ENCODE measurements at regions not wholly inside any gene's neighbourhood (a gene's known extent, or its start where the extent isn't known, plus 50 kb on each side); places are given as distances from the start of the nearest gene placed in this dataset.

DNA sequence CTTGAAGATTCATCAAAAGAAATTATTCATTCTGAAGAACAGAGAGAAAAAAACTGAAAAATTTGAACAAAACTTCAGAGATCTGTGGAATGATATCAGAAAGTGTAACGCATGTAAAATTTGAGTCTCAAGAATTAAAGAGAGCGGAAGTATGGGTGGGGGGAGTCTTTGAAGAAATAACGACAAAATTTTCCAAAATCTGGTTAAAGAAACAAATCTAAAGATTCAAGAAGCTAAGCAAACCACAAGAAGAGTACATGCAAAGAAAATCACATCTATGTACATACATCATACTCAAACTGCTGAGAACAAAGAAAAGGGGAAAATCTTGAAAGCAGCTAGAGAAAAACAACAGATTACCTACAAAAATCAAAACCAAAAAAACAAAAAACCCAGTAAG is 149.4 kb upstream of the TBCA start:
- Histone ChIP-seq H3K4me1 (replicated peaks in 1 of 2) (peaks cover 0 to 1% of the 10 kb centered on the region in 2 donors), H3K4me3 (no peak overlapping the region), H3K27ac (no peak overlapping the region)
- in situ Hi-C loops (cut with MboI; ENCODE audit: low pct_unique_long_range_greater_than_20kb in 2 of 9, low sequenced_read_pairs in 9 of 9, unreplicated experiment in 9 of 9): no loop called here
- WGBS, 10 experiments: 61 to 100% (median 90%) methylated on average over 1 to 3 of the region's 3 CpGs
- ATAC-seq (replicated peaks in 6 of 8): no peak

DNA sequence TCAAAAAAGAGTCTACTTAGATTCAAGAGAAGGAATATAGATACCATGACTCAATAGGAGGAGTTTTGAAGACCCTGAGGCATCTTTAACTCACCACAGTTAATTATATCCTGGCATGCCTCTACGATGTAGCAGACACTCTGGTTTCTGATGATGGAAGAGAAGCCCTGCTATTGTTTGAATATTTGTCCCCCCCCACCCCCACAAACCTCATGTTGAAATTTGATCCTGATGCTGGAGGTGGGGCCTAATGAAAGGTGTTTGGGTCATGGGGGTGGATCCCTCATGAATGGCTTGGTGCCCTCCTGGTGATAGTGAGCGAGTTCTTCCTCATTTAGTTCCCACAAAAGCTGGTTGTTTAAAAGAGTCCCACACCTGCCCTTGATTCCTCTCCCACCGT is 147.9 kb upstream of the TBCA start:
- WGBS, 10 experiments: 14 to 40% (median 33%) methylated on average over 1 to 2 of the region's 3 CpGs; no CpG with 5 or more reads in 2 of the 10 experiments
- in situ Hi-C loops (cut with MboI; ENCODE audit: low pct_unique_long_range_greater_than_20kb in 2 of 9, low sequenced_read_pairs in 9 of 9, unreplicated experiment in 9 of 9): no loop called here
- Histone ChIP-seq H3K4me1 (replicated peaks in 1 of 2) (peaks cover 0 to 6% of the 10 kb centered on the region in 2 donors), H3K4me3 (no peak overlapping the region), H3K27ac (no peak overlapping the region)
- ATAC-seq (replicated peaks in 6 of 8): no peak

DNA sequence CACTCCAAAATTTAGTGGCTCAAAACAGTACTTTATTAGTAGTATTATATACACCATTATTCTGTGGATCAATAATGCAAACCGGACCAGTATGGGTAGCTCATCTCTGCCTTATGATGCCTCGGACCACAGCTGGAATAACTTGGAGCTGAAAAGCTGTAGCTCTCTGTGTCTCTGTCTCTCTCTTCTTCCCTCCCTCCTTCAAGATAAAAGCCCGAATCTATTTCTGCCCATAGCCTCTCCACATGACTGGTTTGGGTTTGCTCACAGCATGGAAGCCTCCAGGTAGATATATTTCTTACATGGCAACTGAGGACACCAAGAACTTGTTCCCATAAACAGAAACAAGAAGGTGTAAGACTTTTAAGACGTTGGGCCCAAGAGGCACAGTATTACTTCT is 147.5 kb upstream of the TBCA start:
- peaks cover 0 to 6% of the 10 kb centered on the region in 2 donors for H3K4me1 ChIP-seq (replicated peaks in 1 of 2)
- ATAC-seq (replicated peaks in 6 of 8): no peak
- no peak overlapping the region for H3K4me3 ChIP-seq
- H3K27ac ChIP-seq: no peak overlapping the region
- 7 to 92% (median 71%) methylated on average over 1 to 4 of the region's 4 CpGs; no CpG with 5 or more reads in 3 of the 10 experiments for WGBS, 10 experiments
- in situ Hi-C loops (cut with MboI; ENCODE audit: low pct_unique_long_range_greater_than_20kb in 2 of 9, low sequenced_read_pairs in 9 of 9, unreplicated experiment in 9 of 9): no loop called here

DNA sequence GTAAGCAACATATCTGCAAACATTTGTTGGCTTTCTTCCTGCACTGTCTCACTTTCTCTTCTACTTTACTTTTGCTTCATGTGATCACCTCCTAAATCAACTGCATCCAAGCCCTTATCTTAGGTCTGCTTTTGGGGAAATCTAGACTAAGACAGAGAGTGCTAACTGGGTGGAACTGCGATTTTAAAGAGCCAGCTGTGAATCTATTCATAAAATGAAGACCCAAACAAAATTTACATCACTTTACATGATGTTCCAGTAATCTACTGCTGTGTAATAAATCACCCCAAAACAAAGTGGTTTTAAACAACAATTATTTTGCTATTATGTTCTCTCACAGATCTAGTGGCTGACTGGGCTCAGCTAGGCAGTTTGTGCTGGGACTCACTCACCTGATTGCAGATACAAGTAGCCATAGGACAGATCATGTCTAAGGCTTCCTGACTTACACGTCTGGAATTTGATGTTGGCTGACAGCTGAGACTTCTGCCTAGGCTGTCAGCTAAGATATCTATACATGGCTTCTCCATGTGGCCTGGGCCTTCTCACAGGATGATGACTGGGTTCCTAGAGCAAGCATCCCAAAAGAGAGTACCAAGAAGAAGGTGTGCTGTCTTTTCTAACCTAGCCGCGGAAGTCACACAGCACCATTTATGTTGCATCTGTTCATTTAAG is 145.1 kb upstream of the TBCA start:
- no peak overlapping the region for H3K27ac ChIP-seq
- H3K4me1 ChIP-seq (replicated peaks in 1 of 2): peaks cover 0 to 6% of the 10 kb centered on the region in 2 donors
- 67 to 86% (median 83%) methylated on average over 1 to 4 of the region's 4 CpGs; no CpG with 5 or more reads in 3 of the 10 experiments for WGBS, 10 experiments
- in situ Hi-C loops (cut with MboI; ENCODE audit: low pct_unique_long_range_greater_than_20kb in 2 of 9, low sequenced_read_pairs in 9 of 9, unreplicated experiment in 9 of 9): no loop called here
- H3K4me3 ChIP-seq: no peak overlapping the region
- peak in 3 of 8 experiments; percentile 32 to 86 (median 76) for ATAC-seq (replicated peaks in 6 of 8)

DNA sequence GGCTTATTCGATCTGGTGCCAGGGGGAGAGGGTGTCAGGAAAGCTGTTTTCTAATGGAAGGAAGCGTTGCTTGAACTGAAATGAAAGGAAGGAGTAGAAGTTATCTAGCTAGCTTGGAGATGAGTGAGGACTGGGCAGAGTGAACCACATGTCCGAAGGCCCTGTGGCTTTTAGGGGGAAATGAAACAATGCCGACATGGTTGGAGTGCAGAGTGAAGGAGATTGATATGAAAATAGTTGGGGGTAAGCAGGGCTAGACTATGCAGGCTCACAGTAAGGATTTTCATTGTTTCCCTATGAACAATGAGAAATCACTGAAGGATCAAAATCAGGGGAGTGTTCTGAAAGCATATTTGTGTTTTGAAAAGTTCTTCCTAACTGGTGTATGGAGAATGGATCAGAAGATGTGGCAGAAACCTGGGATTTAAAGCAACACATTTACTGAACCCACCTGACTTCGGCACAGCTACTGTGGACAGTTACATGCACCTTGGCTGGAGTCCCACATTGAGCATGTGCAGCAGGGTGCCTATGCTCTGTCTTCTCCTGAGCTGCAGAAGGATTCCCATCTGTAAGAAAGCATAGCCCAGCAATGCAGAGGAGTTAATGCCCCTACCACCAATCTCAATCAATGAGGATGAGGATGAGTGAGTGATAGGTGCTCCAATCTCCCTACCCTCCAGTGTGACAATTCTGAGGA is 144.4 kb upstream of the TBCA start:
- 33 to 82% (median 64%) methylated on average over 2 to 5 of the region's 5 CpGs; no CpG with 5 or more reads in 1 of the 10 experiments for WGBS, 10 experiments
- ATAC-seq (replicated peaks in 6 of 8): peak in 5 of 8 experiments; percentile 15 to 72 (median 54)
- Histone ChIP-seq H3K4me3 (no peak overlapping the region), H3K27ac (no peak overlapping the region), H3K4me1 (replicated peaks in 1 of 2) (peaks cover 0 to 6% of the 10 kb centered on the region in 2 donors)
- in situ Hi-C loops (cut with MboI; ENCODE audit: low pct_unique_long_range_greater_than_20kb in 2 of 9, low sequenced_read_pairs in 9 of 9, unreplicated experiment in 9 of 9): no loop called here

DNA sequence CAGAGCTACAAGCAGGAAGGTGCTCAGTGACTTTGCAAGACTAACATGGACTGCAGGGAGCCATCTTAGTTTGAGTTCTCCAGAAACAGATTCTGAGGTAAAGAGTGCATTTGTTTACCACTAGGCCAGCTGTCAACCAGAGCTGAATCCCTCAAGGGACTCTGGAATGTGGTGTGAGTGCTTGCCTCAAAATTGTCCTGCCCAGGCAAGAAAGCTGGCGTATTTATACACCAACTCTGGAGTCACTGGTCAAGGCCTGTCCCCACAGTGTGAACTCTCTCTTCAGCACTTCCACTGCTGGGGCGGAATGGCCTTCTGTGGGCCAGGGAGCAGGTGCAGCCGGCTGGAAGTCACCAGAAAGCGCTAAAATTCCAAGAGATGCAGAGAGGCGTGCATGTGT is 139.2 kb upstream of the TBCA start:
- in situ Hi-C loops (cut with MboI; ENCODE audit: low pct_unique_long_range_greater_than_20kb in 2 of 9, low sequenced_read_pairs in 9 of 9, unreplicated experiment in 9 of 9): no loop called here
- no peak for ATAC-seq (replicated peaks in 6 of 8)
- WGBS, 10 experiments: 56 to 100% (median 93%) methylated on average over 1 to 5 of the region's 5 CpGs; no CpG with 5 or more reads in 5 of the 10 experiments
- peaks cover 4 to 11% of the 10 kb centered on the region in 2 donors for H3K4me1 ChIP-seq (replicated peaks in 1 of 2)
- no peak overlapping the region for H3K4me3 ChIP-seq
- no peak overlapping the region for H3K27ac ChIP-seq

DNA sequence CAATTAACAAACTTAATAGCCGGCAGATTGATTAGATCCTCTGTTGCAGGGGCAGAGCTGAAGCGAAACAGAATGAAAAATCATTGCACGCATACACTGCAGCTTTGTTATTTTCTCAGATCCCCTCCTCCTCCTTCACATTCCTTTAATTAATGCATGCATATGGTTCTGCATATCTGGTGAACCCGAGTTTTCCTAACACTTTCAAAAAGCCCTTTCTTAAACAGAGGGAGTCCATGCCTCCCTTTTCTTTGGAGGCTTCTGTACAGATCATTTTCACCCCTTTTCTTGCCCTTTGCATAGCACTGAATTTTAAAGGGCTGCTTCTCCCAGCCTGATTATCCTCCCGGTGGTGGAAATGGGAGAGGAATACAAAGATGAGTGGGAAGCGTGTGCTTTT is 136.6 kb upstream of the TBCA start:
- in situ Hi-C loops (cut with MboI; ENCODE audit: low pct_unique_long_range_greater_than_20kb in 2 of 9, low sequenced_read_pairs in 9 of 9, unreplicated experiment in 9 of 9): no loop called here
- Histone ChIP-seq H3K27ac (no peak overlapping the region), H3K4me3 (no peak overlapping the region), H3K4me1 (replicated peaks in 1 of 2) (peaks cover 0 to 11% of the 10 kb centered on the region in 2 donors)
- 19 to 64% (median 36%) methylated on average over 2 to 6 of the region's 6 CpGs; no CpG with 5 or more reads in 1 of the 10 experiments for WGBS, 10 experiments
- peak in 2 of 8 experiments; percentile 17 to 35 for ATAC-seq (replicated peaks in 6 of 8)

DNA sequence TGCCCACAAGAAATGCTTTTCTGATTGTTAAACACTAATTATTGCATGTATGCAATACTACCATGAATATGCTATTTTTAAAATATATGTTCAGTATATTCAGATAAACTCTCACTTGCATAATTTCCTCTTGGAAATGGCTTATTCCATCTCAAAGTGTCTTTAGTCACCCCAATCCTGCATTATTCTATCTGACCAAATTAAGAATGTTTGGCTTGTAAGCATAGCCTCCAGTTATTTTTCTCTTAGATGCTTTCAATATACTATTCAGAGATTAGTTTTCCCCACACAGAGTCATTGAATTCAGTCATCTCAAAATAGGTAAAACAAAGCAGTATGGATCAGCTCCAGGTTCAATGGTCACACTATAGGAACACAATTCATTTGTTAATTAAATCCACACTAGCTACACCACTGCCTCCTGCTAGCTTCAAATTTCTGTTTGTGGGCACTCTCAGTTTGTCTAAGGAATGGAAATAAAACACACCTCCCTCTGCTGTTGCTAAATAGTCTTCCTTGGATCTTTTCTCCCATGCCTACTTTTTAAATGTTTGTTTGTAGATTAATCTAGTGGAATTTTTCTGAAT is 134.6 kb upstream of the TBCA start:
- Histone ChIP-seq H3K4me3 (no peak overlapping the region), H3K4me1 (replicated peaks in 1 of 2) (peaks cover 0 to 11% of the 10 kb centered on the region in 2 donors), H3K27ac (no peak overlapping the region)
- peak in 3 of 8 experiments; percentile 57 to 89 (median 74) for ATAC-seq (replicated peaks in 6 of 8)
- in situ Hi-C loops (cut with MboI; ENCODE audit: low pct_unique_long_range_greater_than_20kb in 2 of 9, low sequenced_read_pairs in 9 of 9, unreplicated experiment in 9 of 9): no loop called here

DNA sequence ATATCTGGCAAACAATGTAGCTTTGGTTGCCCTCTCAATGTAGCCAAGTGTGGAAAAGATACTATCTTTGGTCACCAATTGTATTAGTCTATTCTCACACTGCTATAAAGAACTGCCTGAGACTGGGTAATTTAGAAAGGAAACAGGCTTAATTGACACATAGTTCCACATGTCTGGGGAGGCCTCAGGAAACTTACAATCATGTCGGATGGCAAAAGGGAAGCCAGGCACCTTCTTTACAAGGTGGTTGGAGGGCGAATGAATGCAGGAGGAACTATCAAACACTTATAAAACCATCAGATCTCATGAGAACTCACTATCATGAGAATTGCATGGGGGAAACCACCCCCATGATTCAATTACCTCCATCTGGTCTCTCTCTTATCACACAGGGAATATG is 133.1 kb upstream of the TBCA start:
- H3K4me3 ChIP-seq: no peak overlapping the region
- H3K27ac ChIP-seq: no peak overlapping the region
- peaks cover 0 to 11% of the 10 kb centered on the region in 2 donors for H3K4me1 ChIP-seq (replicated peaks in 1 of 2)
- in situ Hi-C loops (cut with MboI; ENCODE audit: low pct_unique_long_range_greater_than_20kb in 2 of 9, low sequenced_read_pairs in 9 of 9, unreplicated experiment in 9 of 9): no loop called here
- 71 to 100% (median 90%) methylated on average over 1 to 2 of the region's 2 CpGs; no CpG with 5 or more reads in 4 of the 10 experiments for WGBS, 10 experiments
- ATAC-seq (replicated peaks in 6 of 8): no peak

DNA sequence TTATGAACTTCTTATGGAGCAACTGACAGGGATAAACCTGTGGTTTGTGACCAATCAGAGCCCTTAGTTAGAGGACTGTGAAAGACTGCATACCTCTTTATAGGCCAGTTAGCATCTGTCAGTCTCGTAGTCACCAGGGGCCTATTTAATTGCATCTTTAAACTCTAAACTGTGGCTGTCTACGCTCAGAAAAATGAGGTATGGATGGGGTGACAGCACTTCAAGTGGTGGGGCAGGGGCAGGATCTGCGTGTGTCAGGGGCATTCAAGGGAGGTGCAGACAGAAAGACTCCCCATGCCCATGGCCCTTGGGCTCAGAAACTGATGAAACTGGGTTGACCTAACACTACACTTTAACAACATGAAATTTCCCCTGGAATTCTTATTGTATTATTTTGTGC is 132.6 kb upstream of the TBCA start:
- in situ Hi-C loops (cut with MboI; ENCODE audit: low pct_unique_long_range_greater_than_20kb in 2 of 9, low sequenced_read_pairs in 9 of 9, unreplicated experiment in 9 of 9): no loop called here
- Histone ChIP-seq H3K27ac (no peak overlapping the region), H3K4me3 (no peak overlapping the region), H3K4me1 (replicated peaks in 1 of 2) (peaks cover 0 to 11% of the 10 kb centered on the region in 2 donors)
- no peak for ATAC-seq (replicated peaks in 6 of 8)
- 40 to 100% (median 79%) methylated on average over 1 to 3 of the region's 3 CpGs; no CpG with 5 or more reads in 3 of the 10 experiments for WGBS, 10 experiments

DNA sequence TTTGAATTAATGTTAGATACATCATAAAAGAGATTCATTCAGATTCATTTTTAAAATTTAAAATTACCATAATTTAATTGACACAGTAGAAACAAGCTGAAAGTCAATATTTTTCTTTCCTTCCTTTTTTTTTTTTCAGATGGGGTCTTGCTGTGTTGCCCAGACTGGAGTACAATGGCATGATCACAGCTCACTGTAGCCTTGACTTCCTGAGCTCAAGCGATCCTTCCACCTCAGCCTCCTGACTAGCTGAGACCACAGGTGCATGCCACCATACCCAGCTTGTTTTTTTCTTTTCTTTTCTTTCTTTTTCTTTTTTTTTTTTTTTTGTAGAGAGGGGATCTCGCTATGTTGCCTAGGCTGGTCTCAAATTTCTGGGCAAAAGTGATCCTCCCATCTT is 131.6 kb upstream of the TBCA start:
- ATAC-seq (replicated peaks in 6 of 8): no peak

DNA sequence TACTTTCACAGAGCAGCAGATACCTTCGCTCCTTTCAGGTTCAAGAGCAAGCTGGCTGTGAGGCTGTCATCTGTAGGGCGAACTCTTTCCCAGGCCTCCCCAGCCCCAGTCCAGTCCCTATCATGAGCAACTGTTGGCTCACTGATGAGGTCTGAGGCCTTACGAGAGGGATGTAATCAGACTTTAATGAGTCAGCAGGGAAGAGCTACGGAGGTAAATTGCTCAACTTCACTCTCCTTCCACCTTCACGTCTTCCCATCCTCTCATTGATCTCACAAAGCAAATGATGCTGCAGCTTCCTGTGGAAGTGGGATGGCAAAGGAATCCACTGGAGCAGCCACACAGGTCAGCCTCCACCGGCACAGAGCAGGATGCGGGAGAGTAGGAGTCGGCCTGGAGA is 130.7 kb upstream of the TBCA start:
- in situ Hi-C loops (cut with MboI; ENCODE audit: low pct_unique_long_range_greater_than_20kb in 2 of 9, low sequenced_read_pairs in 9 of 9, unreplicated experiment in 9 of 9): no loop called here
- WGBS, 10 experiments: 70 to 100% (median 90%) methylated on average over 1 to 5 of the region's 8 CpGs; no CpG with 5 or more reads in 2 of the 10 experiments
- Histone ChIP-seq H3K4me3 (no peak overlapping the region), H3K4me1 (replicated peaks in 1 of 2) (no peaks in the 10 kb centered on the region), H3K27ac (no peak overlapping the region)
- peak in 1 of 8 experiments; percentile 15 for ATAC-seq (replicated peaks in 6 of 8)

More for the DNA sequence above, 131.6 kb upstream of the TBCA start:
- in situ Hi-C loops (cut with MboI; ENCODE audit: low pct_unique_long_range_greater_than_20kb in 2 of 9, low sequenced_read_pairs in 9 of 9, unreplicated experiment in 9 of 9): no loop called here
- 81 to 100% (median 95%) methylated on average over 1 to 2 of the region's 2 CpGs; no CpG with 5 or more reads in 1 of the 10 experiments for WGBS, 10 experiments
- Histone ChIP-seq H3K4me1 (replicated peaks in 1 of 2) (peaks cover 0 to 8% of the 10 kb centered on the region in 2 donors), H3K4me3 (no peak overlapping the region), H3K27ac (no peak overlapping the region)

DNA sequence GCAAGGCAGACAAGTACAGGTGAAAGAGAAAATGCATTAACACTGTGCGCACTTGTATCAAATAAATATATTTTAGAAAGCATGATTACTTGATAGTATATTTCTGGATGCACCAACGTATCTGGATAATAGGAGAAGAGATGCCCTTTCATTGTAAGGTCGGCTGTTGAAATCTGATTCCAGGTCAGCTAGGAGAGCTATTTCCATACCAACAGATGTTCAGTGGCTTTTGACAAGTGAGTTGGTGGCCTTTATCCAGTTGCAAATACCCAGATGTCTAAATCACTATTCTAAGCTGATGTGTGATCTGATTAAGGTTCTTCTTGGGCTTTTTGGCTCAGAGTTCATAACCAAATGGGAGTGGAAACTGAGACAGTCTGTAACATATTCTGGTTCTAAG is 128.2 kb upstream of the TBCA start:
- in situ Hi-C loops (cut with MboI; ENCODE audit: low pct_unique_long_range_greater_than_20kb in 2 of 9, low sequenced_read_pairs in 9 of 9, unreplicated experiment in 9 of 9): no loop called here
- no peak for ATAC-seq (replicated peaks in 6 of 8)
- Histone ChIP-seq H3K27ac (no peak overlapping the region), H3K4me3 (no peak overlapping the region), H3K4me1 (replicated peaks in 1 of 2) (no peaks in the 10 kb centered on the region)
- 17 to 84% (median 67%) methylated on average over 1 to 3 of the region's 3 CpGs; no CpG with 5 or more reads in 1 of the 10 experiments for WGBS, 10 experiments

All from motor neuron (in vitro differentiated cells).